ENCODE measurements at regions not wholly inside any gene's neighbourhood (a gene's known extent, or its start where the extent isn't known, plus 50 kb on each side); places are given as distances from the start of the nearest gene placed in this dataset.

DNA sequence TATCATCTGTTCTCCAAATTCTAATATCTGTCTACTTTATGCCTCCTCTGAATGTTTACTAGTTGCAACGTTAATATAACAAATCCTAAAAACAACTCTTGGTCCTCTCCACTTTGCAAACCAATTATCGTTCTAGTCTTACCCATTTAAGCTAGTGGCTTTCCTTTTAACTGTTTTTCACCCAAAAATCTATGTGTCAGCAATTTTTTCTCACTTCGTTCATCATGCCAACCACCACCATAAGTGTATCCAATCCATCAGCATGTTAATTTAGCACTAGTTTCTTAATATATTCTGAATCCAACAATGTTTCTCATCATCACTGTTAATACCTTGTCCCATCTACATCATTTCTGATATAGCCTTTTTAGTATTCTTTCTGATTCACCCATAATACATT, 90.0 kb upstream of the RORB start:
- intact Hi-C loops (cut with micrococcal nuclease), result no loop called here

More for the DNA sequence above, 90.0 kb upstream of the RORB start:
- H4K20me1 ChIP-seq (replicated peaks; ENCODE audit: control insufficient read depth, extremely low read depth, insufficient read depth, low read length), result no peaks in the 10 kb centered on the region
- H3K79me2 ChIP-seq (ENCODE audit: control insufficient read depth, insufficient read depth, low read length), result no peaks in the 10 kb centered on the region
- H3K36me3 ChIP-seq (ENCODE audit: control insufficient read depth in 2 of 2, extremely low read depth in 1 of 2, insufficient read depth in 2 of 2, low read length in 2 of 2), result no peaks in the 10 kb centered on the region
- no peaks in the 10 kb centered on the region for H3K9me3 ChIP-seq (replicated peaks; ENCODE audit: control insufficient read depth, insufficient read depth, low read length)
- H3K4me2 ChIP-seq (ENCODE audit: insufficient read depth, low read length), result no peak overlapping the region
- FAIRE-seq (no peak), DNase-seq (ENCODE audit: low read depth, low spot score) (no peak)
- no peak overlapping the region for H3K27ac ChIP-seq (ENCODE audit: insufficient read depth, low read depth, low read length)
- H3K4me3 ChIP-seq (replicated peaks in 1 of 3; ENCODE audit: insufficient read depth in 1 of 3, low read depth in 1 of 3, low read length in 3 of 3), result no peak overlapping the region
- TF ChIP-seq, protein P1, sequence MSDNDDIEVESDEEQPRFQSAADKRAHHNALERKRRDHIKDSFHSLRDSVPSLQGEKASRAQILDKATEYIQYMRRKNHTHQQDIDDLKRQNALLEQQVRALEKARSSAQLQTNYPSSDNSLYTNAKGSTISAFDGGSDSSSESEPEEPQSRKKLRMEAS (IDR thresholded peaks at IDR 0.05; ENCODE audit: insufficient read depth, insufficient read length), result no peak
- TF ChIP-seq POLR2AphosphoS5 (IDR thresholded peaks at IDR 0.05; ENCODE audit: insufficient read depth, low read depth, low read length) (no peak), POLR2A (IDR thresholded peaks at IDR 0.05; ENCODE audit: low read depth, low read length) (no peak), FOS (IDR thresholded peaks at IDR 0.05; ENCODE audit: borderline replicate concordance, insufficient read depth, low read length) (no peak), EZH2 (IDR thresholded peaks at IDR 0.05; ENCODE audit: borderline replicate concordance, low read depth, low read length, severe bottlenecking) (no peak), MYC (IDR thresholded peaks at IDR 0.05; ENCODE audit: low read depth, low read length) (no peak), GATA2 (IDR thresholded peaks at IDR 0.05; ENCODE audit: insufficient read depth, insufficient read length, low read depth, low read length) (no peak), JUN (IDR thresholded peaks at IDR 0.05; ENCODE audit: borderline replicate concordance, insufficient read depth, insufficient read length, low read depth) (no peak)
- TF ChIP-seq, protein P2, sequence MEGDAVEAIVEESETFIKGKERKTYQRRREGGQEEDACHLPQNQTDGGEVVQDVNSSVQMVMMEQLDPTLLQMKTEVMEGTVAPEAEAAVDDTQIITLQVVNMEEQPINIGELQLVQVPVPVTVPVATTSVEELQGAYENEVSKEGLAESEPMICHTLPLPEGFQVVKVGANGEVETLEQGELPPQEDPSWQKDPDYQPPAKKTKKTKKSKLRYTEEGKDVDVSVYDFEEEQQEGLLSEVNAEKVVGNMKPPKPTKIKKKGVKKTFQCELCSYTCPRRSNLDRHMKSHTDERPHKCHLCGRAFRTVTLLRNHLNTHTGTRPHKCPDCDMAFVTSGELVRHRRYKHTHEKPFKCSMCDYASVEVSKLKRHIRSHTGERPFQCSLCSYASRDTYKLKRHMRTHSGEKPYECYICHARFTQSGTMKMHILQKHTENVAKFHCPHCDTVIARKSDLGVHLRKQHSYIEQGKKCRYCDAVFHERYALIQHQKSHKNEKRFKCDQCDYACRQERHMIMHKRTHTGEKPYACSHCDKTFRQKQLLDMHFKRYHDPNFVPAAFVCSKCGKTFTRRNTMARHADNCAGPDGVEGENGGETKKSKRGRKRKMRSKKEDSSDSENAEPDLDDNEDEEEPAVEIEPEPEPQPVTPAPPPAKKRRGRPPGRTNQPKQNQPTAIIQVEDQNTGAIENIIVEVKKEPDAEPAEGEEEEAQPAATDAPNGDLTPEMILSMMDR (IDR thresholded peaks at IDR 0.05; ENCODE audit: extremely low read depth in 1 of 2, insufficient read depth in 1 of 2, low read depth in 1 of 2, low read length in 2 of 2), result no peak
- POLR2A ChIA-PET, result no interaction called here
- H3K9ac ChIP-seq (replicated peaks; ENCODE audit: extremely low read depth, insufficient read depth, low read length), result no peak overlapping the region
- no TSS peak for BruUV-seq (replicated peaks)
- no peaks in the 10 kb centered on the region for H3K27me3 ChIP-seq (ENCODE audit: control insufficient read depth in 2 of 2, insufficient read depth in 2 of 2, low read length in 2 of 2)
- dilution Hi-C loops (cut with MboI; ENCODE audit: extremely low pct_ligation_motif_present, low sequenced_read_pairs), result no loop called here
- no peaks in the 10 kb centered on the region for H3K4me1 ChIP-seq (ENCODE audit: control insufficient read depth, extremely low read depth, insufficient read depth, low read length)
- H2AFZ ChIP-seq (ENCODE audit: low read depth, low read length), result no peak overlapping the region
- no peaks in the 10 kb centered on the region for H3K9me1 ChIP-seq (replicated peaks; ENCODE audit: control insufficient read depth, extremely low read depth, insufficient read depth, low read length)
- CTCF ChIA-PET, result no interaction called here

Measured in endothelial cell of umbilical vein (primary cell).